ENCODE measurements at regions not wholly inside any gene's neighbourhood (a gene's known extent, or its start where the extent isn't known, plus 50 kb on each side); places are given as distances from the start of the nearest gene placed in this dataset.
"Not testable (repeated sequence)": the region's sequence is repeated elsewhere in the genome, so short reads cannot be mapped to it uniquely, and the experiment has no call there.

- H3K9me3 Mint-ChIP-seq; H3K27me3 ChIP-seq (ENCODE audit: control insufficient read depth, insufficient read depth, low read length, poor library complexity, severe bottlenecking); H3K27me3 Mint-ChIP-seq (ENCODE audit: insufficient read depth); H3K27ac Mint-ChIP-seq; H3K4me1 ChIP-seq (ENCODE audit: control insufficient read depth, insufficient read depth, low read length); H3K9ac ChIP-seq (ENCODE audit: extremely low read depth, low read length, poor library complexity, severe bottlenecking); H3K4me3 Mint-ChIP-seq; H3K27ac ChIP-seq (ENCODE audit: low read depth, low read length); H3K9me3 ChIP-seq (ENCODE audit: control insufficient read depth, low read length); H3K4me1 Mint-ChIP-seq; H3K4me3 ChIP-seq (ENCODE audit: low read length); DNase-seq: not testable (repeated sequence)
- peaks cover 37% of the 10 kb centered on the region for H3K36me3 ChIP-seq (ENCODE audit: control insufficient read depth, insufficient read depth, low read length)
- H3K36me3 Mint-ChIP-seq (ENCODE audit: low read depth): peaks cover 34% of the 10 kb centered on the region
- WGBS, 2 experiments (ENCODE audit: insufficient coverage in 1 of 2, insufficient read length in 1 of 2): 89% methylated on average over 3 to 10 of the region's 13 CpGs
Observed at GRCh38 chr3:195669310-195669709, 51.5 kb upstream of the MUC20 start.

- DNase-seq; H3K27ac Mint-ChIP-seq; H3K9me3 ChIP-seq (ENCODE audit: control insufficient read depth, low read length); H3K4me1 ChIP-seq (ENCODE audit: control insufficient read depth, insufficient read depth, low read length); H3K4me1 Mint-ChIP-seq; H3K4me3 Mint-ChIP-seq; H3K27ac ChIP-seq (ENCODE audit: low read depth, low read length); H3K4me3 ChIP-seq (ENCODE audit: low read length); H3K27me3 ChIP-seq (ENCODE audit: control insufficient read depth, insufficient read depth, low read length, poor library complexity, severe bottlenecking); H3K27me3 Mint-ChIP-seq (ENCODE audit: insufficient read depth); H3K9ac ChIP-seq (ENCODE audit: extremely low read depth, low read length, poor library complexity, severe bottlenecking); H3K9me3 Mint-ChIP-seq: not testable (repeated sequence)
- 88 to 91% methylated on average over 18 to 20 of the region's 24 CpGs for WGBS, 2 experiments (ENCODE audit: insufficient coverage in 1 of 2, insufficient read length in 1 of 2)
- H3K36me3 Mint-ChIP-seq (ENCODE audit: low read depth): peaks cover 31% of the 10 kb centered on the region
- H3K36me3 ChIP-seq (ENCODE audit: control insufficient read depth, insufficient read depth, low read length): peaks cover 28% of the 10 kb centered on the region
Observed at GRCh38 chr3:195668131-195668766, 52.5 kb upstream of the MUC20 start.

- WGBS, 2 experiments (ENCODE audit: insufficient coverage in 1 of 2, insufficient read length in 1 of 2): 97% methylated on average over 8 of the region's 19 CpGs; no CpG with 5 or more reads in 1 of the 2 experiments
- H3K9me3 ChIP-seq (ENCODE audit: control insufficient read depth, low read length); H3K27me3 Mint-ChIP-seq (ENCODE audit: insufficient read depth); H3K27ac ChIP-seq (ENCODE audit: low read depth, low read length); H3K4me1 Mint-ChIP-seq; H3K4me3 Mint-ChIP-seq; H3K9me3 Mint-ChIP-seq; H3K27me3 ChIP-seq (ENCODE audit: control insufficient read depth, insufficient read depth, low read length, poor library complexity, severe bottlenecking); H3K9ac ChIP-seq (ENCODE audit: extremely low read depth, low read length, poor library complexity, severe bottlenecking); DNase-seq; H3K4me1 ChIP-seq (ENCODE audit: control insufficient read depth, insufficient read depth, low read length); H3K27ac Mint-ChIP-seq; H3K4me3 ChIP-seq (ENCODE audit: low read length): not testable (repeated sequence)
- H3K36me3 Mint-ChIP-seq (ENCODE audit: low read depth): peaks cover 19% of the 10 kb centered on the region
- H3K36me3 ChIP-seq (ENCODE audit: control insufficient read depth, insufficient read depth, low read length): peaks cover 16% of the 10 kb centered on the region
Observed at GRCh38 chr3:195665311-195665710, 55.5 kb upstream of the MUC20 start.

GRCh38 chr3:195664131-195664530, 56.6 kb upstream of the MUC20 start:
- H3K27ac ChIP-seq (ENCODE audit: low read depth, low read length); H3K4me1 Mint-ChIP-seq; H3K27me3 ChIP-seq (ENCODE audit: control insufficient read depth, insufficient read depth, low read length, poor library complexity, severe bottlenecking); H3K27me3 Mint-ChIP-seq (ENCODE audit: insufficient read depth); H3K9me3 Mint-ChIP-seq; H3K4me3 Mint-ChIP-seq; DNase-seq; H3K9ac ChIP-seq (ENCODE audit: extremely low read depth, low read length, poor library complexity, severe bottlenecking); H3K27ac Mint-ChIP-seq; H3K4me3 ChIP-seq (ENCODE audit: low read length); H3K9me3 ChIP-seq (ENCODE audit: control insufficient read depth, low read length); H3K4me1 ChIP-seq (ENCODE audit: control insufficient read depth, insufficient read depth, low read length): not testable (repeated sequence)
- peaks cover 16% of the 10 kb centered on the region for H3K36me3 Mint-ChIP-seq (ENCODE audit: low read depth)
- H3K36me3 ChIP-seq (ENCODE audit: control insufficient read depth, insufficient read depth, low read length): peaks cover 16% of the 10 kb centered on the region
- 95 to 97% methylated on average over 7 to 11 of the region's 12 CpGs for WGBS, 2 experiments (ENCODE audit: insufficient coverage in 1 of 2, insufficient read length in 1 of 2)

- not testable (repeated sequence) for H3K4me1 Mint-ChIP-seq; H3K27ac Mint-ChIP-seq; H3K27me3 ChIP-seq (ENCODE audit: control insufficient read depth, insufficient read depth, low read length, poor library complexity, severe bottlenecking); H3K36me3 ChIP-seq (ENCODE audit: control insufficient read depth, insufficient read depth, low read length); H3K9me3 Mint-ChIP-seq; H3K4me1 ChIP-seq (ENCODE audit: control insufficient read depth, insufficient read depth, low read length); H3K27ac ChIP-seq (ENCODE audit: low read depth, low read length); H3K9me3 ChIP-seq (ENCODE audit: control insufficient read depth, low read length); H3K36me3 Mint-ChIP-seq (ENCODE audit: low read depth); DNase-seq; H3K9ac ChIP-seq (ENCODE audit: extremely low read depth, low read length, poor library complexity, severe bottlenecking); H3K27me3 Mint-ChIP-seq (ENCODE audit: insufficient read depth)
- peak overlapping the region; percentile 27 for H3K4me3 Mint-ChIP-seq
- peak overlapping the region; percentile 71 for H3K4me3 ChIP-seq (ENCODE audit: low read length)
- 20% methylated on average over 1 of the region's 7 CpGs; no CpG with 5 or more reads in 1 of the 2 experiments for WGBS, 2 experiments (ENCODE audit: insufficient coverage in 1 of 2, insufficient read length in 1 of 2)
Observed at GRCh38 chr3:195659136-195659533, 61.6 kb upstream of the MUC20 start.

- H3K9me3 ChIP-seq (ENCODE audit: control insufficient read depth, low read length); H3K27me3 ChIP-seq (ENCODE audit: control insufficient read depth, insufficient read depth, low read length, poor library complexity, severe bottlenecking); H3K27ac Mint-ChIP-seq; H3K9me3 Mint-ChIP-seq; H3K4me1 ChIP-seq (ENCODE audit: control insufficient read depth, insufficient read depth, low read length); H3K4me1 Mint-ChIP-seq; DNase-seq; H3K9ac ChIP-seq (ENCODE audit: extremely low read depth, low read length, poor library complexity, severe bottlenecking); H3K36me3 Mint-ChIP-seq (ENCODE audit: low read depth); H3K27ac ChIP-seq (ENCODE audit: low read depth, low read length); H3K36me3 ChIP-seq (ENCODE audit: control insufficient read depth, insufficient read depth, low read length); H3K27me3 Mint-ChIP-seq (ENCODE audit: insufficient read depth): not testable (repeated sequence)
- 12% methylated on average over 3 of the region's 53 CpGs; no CpG with 5 or more reads in 1 of the 2 experiments for WGBS, 2 experiments (ENCODE audit: insufficient coverage in 1 of 2, insufficient read length in 1 of 2)
- peak overlapping the region; percentile 71 for H3K4me3 ChIP-seq (ENCODE audit: low read length)
- H3K4me3 Mint-ChIP-seq: peak overlapping the region; percentile 60
Observed at GRCh38 chr3:195658381-195659135, 62.2 kb upstream of the MUC20 start.
